ENCODE measurements at regions not wholly inside any gene's neighbourhood (a gene's known extent, or its start where the extent isn't known, plus 50 kb on each side); places are given as distances from the start of the nearest gene placed in this dataset.

DNA sequence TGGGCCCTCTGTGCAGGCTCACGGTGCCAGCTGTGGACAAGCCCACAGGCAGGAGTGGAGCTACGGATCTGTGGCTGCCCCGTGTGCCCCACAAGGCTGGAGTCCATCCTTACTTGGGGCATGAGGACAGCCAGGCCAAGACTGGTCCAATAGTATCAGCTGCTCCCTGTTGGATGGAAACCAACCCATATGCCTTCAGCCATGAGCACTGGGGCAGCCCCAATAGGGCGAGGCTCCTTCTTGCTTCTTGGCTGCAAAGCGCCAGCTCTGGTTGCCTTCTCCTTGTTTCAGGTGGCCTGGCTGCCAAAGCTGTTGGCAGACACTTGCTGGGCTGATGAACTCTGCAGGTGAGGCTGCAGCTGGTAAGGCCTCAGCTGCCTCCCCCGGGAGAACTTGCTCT lies 188.0 kb downstream of the ENGASE start:
- Histone ChIP-seq H3K9me3 (ENCODE audit: control insufficient read depth in 2 of 2, low read length in 2 of 2) (no peaks in the 10 kb centered on the region), H3K27ac (ENCODE audit: insufficient read depth, low read length, poor library complexity, severe bottlenecking) (no peak overlapping the region), H3K27me3 (ENCODE audit: control insufficient read depth, insufficient read depth, low read length) (no peaks in the 10 kb centered on the region), H3K4me3 (ENCODE audit: low read depth, low read length) (no peak overlapping the region), H3K4me1 (ENCODE audit: control insufficient read depth, insufficient read depth, low read length, poor library complexity, severe bottlenecking) (no peaks in the 10 kb centered on the region), H3K36me3 (ENCODE audit: control insufficient read depth, insufficient read depth, low read length) (no peaks in the 10 kb centered on the region)
- Mint-ChIP-seq H3K27ac (no peak overlapping the region), H3K4me1 (no peaks in the 10 kb centered on the region), H3K36me3 (no peaks in the 10 kb centered on the region), H3K9me3 (no peaks in the 10 kb centered on the region), H3K27me3 (peaks cover 5% of the 10 kb centered on the region), H3K4me3 (no peak overlapping the region)
- DNase-seq, result no peak
- no peak for ATAC-seq (ENCODE audit: low read depth in 2 of 2)

DNA sequence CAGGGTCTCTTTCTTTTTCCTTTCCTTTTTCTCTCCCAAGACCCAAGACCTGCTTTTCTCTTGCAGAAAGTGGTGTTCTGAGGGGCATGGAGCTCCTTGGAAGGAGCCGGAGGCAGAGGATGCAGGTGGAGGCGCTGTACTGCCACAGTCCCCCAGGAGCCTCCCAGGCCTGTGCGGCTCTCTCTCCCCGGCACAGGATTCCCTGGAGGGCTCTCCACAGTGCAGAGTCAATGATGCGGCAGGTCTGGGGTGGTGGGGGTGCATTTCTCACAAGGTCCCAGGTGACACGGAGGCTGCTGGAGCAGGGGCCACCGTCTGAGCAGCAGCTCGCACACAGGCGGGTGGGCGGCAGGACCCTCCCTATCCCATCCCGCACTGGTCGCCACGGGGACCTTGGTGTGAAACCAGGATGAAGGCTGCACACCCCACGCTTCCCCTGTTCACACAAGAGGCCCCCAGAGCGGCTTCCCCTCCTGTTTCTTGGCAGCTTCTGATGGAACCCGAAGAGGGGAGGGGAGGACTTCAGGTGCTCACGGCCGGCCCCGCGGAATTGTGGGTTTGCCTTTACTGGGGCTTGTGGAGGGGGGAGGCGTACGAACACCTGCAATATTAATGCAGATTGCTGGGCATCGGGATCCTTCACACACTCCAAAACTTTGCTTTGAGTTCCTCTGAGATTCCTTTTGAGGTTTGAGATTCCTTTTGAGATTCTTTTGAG lies 186.9 kb downstream of the ENGASE start:
- Histone ChIP-seq H3K9me3 (ENCODE audit: control insufficient read depth in 2 of 2, low read length in 2 of 2) (no peaks in the 10 kb centered on the region), H3K27ac (ENCODE audit: insufficient read depth, low read length, poor library complexity, severe bottlenecking) (no peak overlapping the region), H3K4me1 (ENCODE audit: control insufficient read depth, insufficient read depth, low read length, poor library complexity, severe bottlenecking) (no peaks in the 10 kb centered on the region), H3K36me3 (ENCODE audit: control insufficient read depth, insufficient read depth, low read length) (no peaks in the 10 kb centered on the region), H3K27me3 (ENCODE audit: control insufficient read depth, insufficient read depth, low read length) (no peaks in the 10 kb centered on the region), H3K4me3 (ENCODE audit: low read depth, low read length) (no peak overlapping the region)
- no peak overlapping the region for H3K4me3 Mint-ChIP-seq
- ATAC-seq (ENCODE audit: low read depth in 2 of 2), result no peak
- H3K9me3 Mint-ChIP-seq, result no peaks in the 10 kb centered on the region
- H3K4me1 Mint-ChIP-seq, result no peaks in the 10 kb centered on the region
- H3K27me3 Mint-ChIP-seq, result peaks cover 5% of the 10 kb centered on the region
- no peak for DNase-seq
- no peak overlapping the region for H3K27ac Mint-ChIP-seq
- no peaks in the 10 kb centered on the region for H3K36me3 Mint-ChIP-seq

DNA sequence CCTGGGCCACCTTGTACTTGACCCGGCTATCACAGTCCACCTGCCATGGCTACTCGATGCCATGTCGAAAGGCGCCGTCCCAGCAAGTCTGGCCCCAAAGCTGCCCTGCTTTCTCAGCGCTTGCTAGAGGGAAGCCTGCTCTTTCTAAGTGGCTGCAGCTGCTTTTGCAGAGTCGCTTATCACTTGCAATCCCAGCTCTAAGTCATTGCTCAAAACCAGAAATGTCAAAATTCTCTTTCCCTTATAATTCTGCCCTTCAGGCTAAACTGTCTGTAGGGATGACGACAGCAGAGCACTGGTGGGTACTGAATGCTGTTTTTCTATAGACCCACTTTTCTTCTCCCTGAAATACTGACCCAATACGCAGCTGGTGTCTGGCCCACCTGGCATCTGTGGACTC lies 184.2 kb downstream of the ENGASE start:
- no peaks in the 10 kb centered on the region for H3K36me3 ChIP-seq (ENCODE audit: control insufficient read depth, insufficient read depth, low read length)
- ATAC-seq (ENCODE audit: low read depth in 2 of 2) (no peak), DNase-seq (no peak)
- Mint-ChIP-seq H3K27ac (no peak overlapping the region), H3K9me3 (no peaks in the 10 kb centered on the region), H3K4me3 (no peak overlapping the region), H3K36me3 (no peaks in the 10 kb centered on the region), H3K4me1 (no peaks in the 10 kb centered on the region), H3K27me3 (peaks cover 10% of the 10 kb centered on the region)
- no peaks in the 10 kb centered on the region for H3K27me3 ChIP-seq (ENCODE audit: control insufficient read depth, insufficient read depth, low read length)
- no peaks in the 10 kb centered on the region for H3K4me1 ChIP-seq (ENCODE audit: control insufficient read depth, insufficient read depth, low read length, poor library complexity, severe bottlenecking)
- H3K9me3 ChIP-seq (ENCODE audit: control insufficient read depth in 2 of 2, low read length in 2 of 2), result no peaks in the 10 kb centered on the region
- H3K4me3 ChIP-seq (ENCODE audit: low read depth, low read length), result no peak overlapping the region
- no peak overlapping the region for H3K27ac ChIP-seq (ENCODE audit: insufficient read depth, low read length, poor library complexity, severe bottlenecking)

DNA sequence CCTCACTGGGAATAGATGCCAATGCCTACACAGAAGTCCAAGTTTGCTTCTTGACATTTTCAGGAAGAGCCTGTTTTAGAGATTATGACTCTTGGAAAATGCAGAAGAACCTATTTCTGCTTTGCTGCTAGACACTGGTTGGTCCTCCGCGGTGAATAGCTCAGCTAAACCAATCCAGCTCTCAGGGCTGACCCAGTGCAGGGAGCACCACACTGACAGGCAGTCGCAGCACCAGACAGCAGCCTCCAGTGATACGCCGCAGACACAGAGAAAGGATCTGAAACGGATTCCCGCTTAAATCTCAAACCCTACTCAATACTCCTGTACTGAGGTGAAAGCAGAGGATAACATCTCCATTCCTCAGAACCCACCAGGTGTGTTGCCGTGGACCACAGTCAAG lies 183.4 kb downstream of the ENGASE start:
- peaks cover 12% of the 10 kb centered on the region for H3K27me3 Mint-ChIP-seq
- Histone ChIP-seq H3K27ac (ENCODE audit: insufficient read depth, low read length, poor library complexity, severe bottlenecking) (no peak overlapping the region), H3K36me3 (ENCODE audit: control insufficient read depth, insufficient read depth, low read length) (no peaks in the 10 kb centered on the region), H3K4me1 (ENCODE audit: control insufficient read depth, insufficient read depth, low read length, poor library complexity, severe bottlenecking) (no peaks in the 10 kb centered on the region), H3K9me3 (ENCODE audit: control insufficient read depth in 2 of 2, low read length in 2 of 2) (no peaks in the 10 kb centered on the region), H3K27me3 (ENCODE audit: control insufficient read depth, insufficient read depth, low read length) (no peaks in the 10 kb centered on the region), H3K4me3 (ENCODE audit: low read depth, low read length) (no peak overlapping the region)
- no peaks in the 10 kb centered on the region for H3K36me3 Mint-ChIP-seq
- DNase-seq (no peak), ATAC-seq (ENCODE audit: low read depth in 2 of 2) (no peak)
- no peaks in the 10 kb centered on the region for H3K9me3 Mint-ChIP-seq
- H3K4me3 Mint-ChIP-seq, result no peak overlapping the region
- no peaks in the 10 kb centered on the region for H3K4me1 Mint-ChIP-seq
- no peak overlapping the region for H3K27ac Mint-ChIP-seq

GRCh38 chr17:79255926-79256585 lies 181.4 kb downstream of the ENGASE start:
- Mint-ChIP-seq H3K9me3 (no peaks in the 10 kb centered on the region), H3K27me3 (peaks cover 19% of the 10 kb centered on the region), H3K27ac (no peak overlapping the region)

GRCh38 chr17:79255456-79255855 lies 180.8 kb downstream of the ENGASE start:
- Histone ChIP-seq H3K27me3 (ENCODE audit: control insufficient read depth, insufficient read depth, low read length) (no peaks in the 10 kb centered on the region), H3K9me3 (ENCODE audit: control insufficient read depth in 2 of 2, low read length in 2 of 2) (no peaks in the 10 kb centered on the region), H3K27ac (ENCODE audit: insufficient read depth, low read length, poor library complexity, severe bottlenecking) (no peak overlapping the region), H3K4me3 (ENCODE audit: low read depth, low read length) (no peak overlapping the region), H3K36me3 (ENCODE audit: control insufficient read depth, insufficient read depth, low read length) (no peaks in the 10 kb centered on the region), H3K4me1 (ENCODE audit: control insufficient read depth, insufficient read depth, low read length, poor library complexity, severe bottlenecking) (no peaks in the 10 kb centered on the region)
- H3K4me3 Mint-ChIP-seq, result no peak overlapping the region
- no peaks in the 10 kb centered on the region for H3K4me1 Mint-ChIP-seq
- no peaks in the 10 kb centered on the region for H3K9me3 Mint-ChIP-seq
- peaks cover 19% of the 10 kb centered on the region for H3K27me3 Mint-ChIP-seq
- ATAC-seq (ENCODE audit: low read depth in 2 of 2) (no peak), DNase-seq (no peak)
- H3K36me3 Mint-ChIP-seq, result no peaks in the 10 kb centered on the region
- no peak overlapping the region for H3K27ac Mint-ChIP-seq

More at GRCh38 chr17:79255926-79256585, 181.4 kb downstream of the ENGASE start:
- H3K4me1 Mint-ChIP-seq, result no peaks in the 10 kb centered on the region
- H3K4me3 Mint-ChIP-seq, result no peak overlapping the region
- H3K4me3 ChIP-seq (ENCODE audit: low read depth, low read length), result no peak overlapping the region
- no peaks in the 10 kb centered on the region for H3K36me3 Mint-ChIP-seq
- no peaks in the 10 kb centered on the region for H3K9me3 ChIP-seq (ENCODE audit: control insufficient read depth in 2 of 2, low read length in 2 of 2)
- no peaks in the 10 kb centered on the region for H3K27me3 ChIP-seq (ENCODE audit: control insufficient read depth, insufficient read depth, low read length)
- no peaks in the 10 kb centered on the region for H3K4me1 ChIP-seq (ENCODE audit: control insufficient read depth, insufficient read depth, low read length, poor library complexity, severe bottlenecking)
- DNase-seq, result no peak
- no peaks in the 10 kb centered on the region for H3K36me3 ChIP-seq (ENCODE audit: control insufficient read depth, insufficient read depth, low read length)
- no peak for ATAC-seq (ENCODE audit: low read depth in 2 of 2)
- no peak overlapping the region for H3K27ac ChIP-seq (ENCODE audit: insufficient read depth, low read length, poor library complexity, severe bottlenecking)

DNA sequence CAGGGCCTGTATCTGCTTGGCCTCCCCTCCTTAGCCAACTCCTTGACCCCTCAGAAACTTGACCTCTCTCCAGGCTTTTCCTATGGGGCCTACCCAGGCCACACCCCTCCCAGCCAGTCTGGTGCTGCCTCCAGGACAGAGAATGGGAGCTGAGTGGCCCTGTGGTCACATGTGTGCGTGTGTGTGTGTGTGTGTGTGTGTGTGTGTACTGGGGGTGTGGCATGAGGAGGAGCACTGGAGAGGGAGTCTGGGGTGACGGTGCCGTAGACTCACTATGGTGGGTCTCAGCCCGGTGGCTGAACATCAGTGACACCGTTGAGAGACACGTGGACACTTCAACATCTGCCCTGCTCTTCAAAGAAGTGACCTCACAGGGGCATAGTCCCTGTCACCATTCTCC lies 180.4 kb downstream of the ENGASE start:
- ATAC-seq (ENCODE audit: low read depth in 2 of 2) (no peak), DNase-seq (no peak)
- Histone ChIP-seq H3K4me3 (ENCODE audit: low read depth, low read length) (no peak overlapping the region), H3K9me3 (ENCODE audit: control insufficient read depth in 2 of 2, low read length in 2 of 2) (no peaks in the 10 kb centered on the region), H3K36me3 (ENCODE audit: control insufficient read depth, insufficient read depth, low read length) (no peaks in the 10 kb centered on the region), H3K4me1 (ENCODE audit: control insufficient read depth, insufficient read depth, low read length, poor library complexity, severe bottlenecking) (no peaks in the 10 kb centered on the region), H3K27me3 (ENCODE audit: control insufficient read depth, insufficient read depth, low read length) (no peaks in the 10 kb centered on the region), H3K27ac (ENCODE audit: insufficient read depth, low read length, poor library complexity, severe bottlenecking) (no peak overlapping the region)
- Mint-ChIP-seq H3K36me3 (no peaks in the 10 kb centered on the region), H3K27me3 (peaks cover 22% of the 10 kb centered on the region), H3K4me1 (no peaks in the 10 kb centered on the region), H3K27ac (no peak overlapping the region), H3K9me3 (no peaks in the 10 kb centered on the region), H3K4me3 (no peak overlapping the region)

DNA sequence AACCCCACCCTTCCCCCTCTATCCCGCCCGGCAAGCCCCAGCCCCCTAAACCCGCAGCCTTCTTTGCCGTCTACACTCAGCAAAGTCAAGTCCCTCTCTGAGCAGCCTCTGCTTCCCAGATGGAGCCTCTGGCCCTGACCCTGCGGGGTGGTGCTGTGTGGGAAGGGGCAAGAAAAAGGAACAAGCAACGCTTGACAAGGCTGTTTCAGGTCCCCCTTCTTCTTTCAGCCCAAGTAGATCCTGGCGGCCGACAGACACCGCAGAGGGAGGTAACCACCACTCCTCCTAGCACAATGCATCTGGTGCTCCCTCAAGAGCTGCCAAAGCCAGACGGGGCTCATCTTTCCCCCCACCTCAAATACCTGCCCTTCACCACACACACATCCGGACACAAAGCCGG lies 178.3 kb downstream of the ENGASE start:
- Histone ChIP-seq H3K9me3 (ENCODE audit: control insufficient read depth in 2 of 2, low read length in 2 of 2) (no peaks in the 10 kb centered on the region), H3K4me3 (ENCODE audit: low read depth, low read length) (no peak overlapping the region), H3K4me1 (ENCODE audit: control insufficient read depth, insufficient read depth, low read length, poor library complexity, severe bottlenecking) (no peaks in the 10 kb centered on the region), H3K27ac (ENCODE audit: insufficient read depth, low read length, poor library complexity, severe bottlenecking) (no peak overlapping the region), H3K36me3 (ENCODE audit: control insufficient read depth, insufficient read depth, low read length) (no peaks in the 10 kb centered on the region), H3K27me3 (ENCODE audit: control insufficient read depth, insufficient read depth, low read length) (no peaks in the 10 kb centered on the region)
- Mint-ChIP-seq H3K27me3 (peaks cover 28% of the 10 kb centered on the region), H3K9me3 (no peaks in the 10 kb centered on the region), H3K27ac (no peak overlapping the region), H3K4me1 (no peaks in the 10 kb centered on the region), H3K4me3 (no peak overlapping the region), H3K36me3 (no peaks in the 10 kb centered on the region)
- no peak for ATAC-seq (ENCODE audit: low read depth in 2 of 2)
- DNase-seq, result no peak

All from CD4-positive, CD25-positive, alpha-beta regulatory T cell (primary cell).